ENCODE measurements at regions not wholly inside any gene's neighbourhood (a gene's known extent, or its start where the extent isn't known, plus 50 kb on each side); places are given as distances from the start of the nearest gene placed in this dataset.

DNA sequence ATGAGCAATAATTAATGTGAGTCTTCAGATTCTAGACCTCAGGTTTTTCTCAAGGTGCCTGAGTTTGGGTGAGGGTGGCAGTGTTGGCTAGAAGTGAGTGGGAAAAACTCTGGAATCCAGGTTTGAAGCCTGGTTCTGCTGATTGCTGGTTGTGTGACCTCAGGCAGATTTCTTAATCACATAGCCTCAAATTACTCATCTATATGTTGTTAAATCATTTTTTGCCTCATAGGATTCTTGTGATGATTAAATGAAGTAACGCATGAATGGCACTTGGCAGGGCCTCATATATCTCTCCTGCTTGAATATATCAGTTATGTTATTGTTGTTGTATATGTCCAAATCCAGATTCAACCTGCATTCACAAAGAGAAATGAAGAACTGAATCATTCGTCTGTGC, 60.5 kb downstream of the NR2F2 start:
- no peak for DNase-seq

DNA sequence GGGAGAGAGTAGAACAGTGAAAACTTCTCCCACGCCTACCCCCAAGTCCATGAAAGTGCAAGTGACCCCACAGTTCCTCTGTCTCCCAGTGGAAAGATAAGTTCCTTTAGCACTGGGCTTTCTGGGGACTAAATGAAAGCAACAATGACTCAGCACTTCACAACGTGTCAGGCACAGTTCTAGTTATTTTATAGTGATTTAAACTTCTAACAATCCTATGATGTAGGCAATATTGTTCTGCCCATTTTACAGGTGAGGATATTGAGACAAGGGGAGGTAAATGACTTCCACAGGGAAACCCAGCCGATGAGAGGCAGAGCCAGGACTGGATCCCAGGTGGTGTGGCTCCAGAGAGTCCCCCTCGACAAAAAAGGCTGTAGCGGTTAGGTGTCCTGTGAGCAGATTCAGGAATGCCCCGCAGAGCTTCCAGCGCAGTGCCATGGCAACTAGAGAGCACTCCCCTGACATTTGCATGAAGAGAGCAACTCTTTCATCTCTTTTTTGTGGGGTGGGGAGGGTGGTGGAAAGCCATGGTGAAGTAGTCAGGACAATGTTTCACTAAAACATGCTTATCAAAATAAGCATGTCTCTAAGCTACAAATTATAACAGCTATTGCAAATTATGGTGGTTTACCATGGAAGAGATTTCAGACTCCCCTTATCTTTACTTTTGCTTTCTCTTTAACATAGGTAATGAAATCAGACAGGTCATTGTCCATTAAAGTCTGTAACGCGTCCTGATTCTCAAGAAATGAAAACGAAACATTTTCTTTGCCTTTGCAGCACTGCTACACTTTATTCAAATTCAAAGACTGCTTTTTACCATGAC, 62.1 kb downstream of the NR2F2 start:
- DNase-seq = no peak

DNA sequence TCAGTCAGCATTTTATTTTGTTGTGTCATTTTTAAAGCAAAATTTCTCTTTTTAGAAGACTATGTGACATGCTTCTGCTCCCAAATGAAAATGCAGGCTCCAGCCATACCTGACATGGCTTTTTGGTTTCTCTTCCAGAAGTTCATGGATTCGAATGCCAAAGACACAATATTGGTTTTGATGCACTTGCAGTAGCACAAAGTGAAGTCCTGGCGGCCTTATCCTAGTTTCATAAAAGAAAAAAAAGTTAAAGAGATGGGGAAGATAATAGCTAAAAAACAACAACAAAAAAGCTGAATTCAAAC, 62.7 kb downstream of the NR2F2 start:
- DNase-seq = no peak

DNA sequence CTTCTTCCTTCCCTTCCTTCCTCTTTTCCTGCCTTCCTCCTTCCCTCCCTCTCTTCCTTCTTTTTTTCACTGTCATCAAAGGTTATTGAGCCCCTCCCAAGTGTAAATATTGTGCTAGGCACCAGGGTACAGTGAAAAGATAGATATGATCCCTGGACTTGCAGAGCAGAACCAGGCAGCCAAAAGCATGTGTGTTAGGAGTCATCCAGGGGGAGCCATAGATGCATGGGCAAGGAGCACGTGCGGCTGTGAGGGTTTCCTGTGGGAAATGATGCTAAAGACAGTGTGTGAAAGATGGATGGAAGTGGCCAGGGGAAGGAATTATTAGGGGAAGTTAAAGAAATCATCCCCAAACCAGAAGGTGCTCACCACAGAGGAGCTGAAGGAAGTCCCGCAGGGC, 65.2 kb downstream of the NR2F2 start:
- no peak for DNase-seq

DNA sequence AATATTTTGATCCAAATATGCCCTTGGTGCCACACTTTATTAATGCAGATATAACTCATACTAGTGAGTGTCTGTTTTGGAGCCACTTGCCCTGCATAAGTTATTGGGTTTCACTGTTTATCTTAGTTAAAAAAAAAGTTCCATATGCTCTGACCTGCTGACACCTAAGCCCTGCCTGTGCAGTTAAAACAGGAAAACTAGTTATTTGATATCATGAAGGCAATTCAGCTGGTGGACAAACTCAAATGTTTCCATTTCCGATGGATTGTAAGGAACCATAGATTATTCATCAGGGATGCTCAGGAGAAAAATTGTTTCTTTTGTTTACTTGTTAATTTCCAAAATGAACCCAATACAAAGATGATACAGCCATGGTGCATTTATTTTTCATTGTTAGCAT, 68.3 kb downstream of the NR2F2 start:
- no peak for DNase-seq

DNA sequence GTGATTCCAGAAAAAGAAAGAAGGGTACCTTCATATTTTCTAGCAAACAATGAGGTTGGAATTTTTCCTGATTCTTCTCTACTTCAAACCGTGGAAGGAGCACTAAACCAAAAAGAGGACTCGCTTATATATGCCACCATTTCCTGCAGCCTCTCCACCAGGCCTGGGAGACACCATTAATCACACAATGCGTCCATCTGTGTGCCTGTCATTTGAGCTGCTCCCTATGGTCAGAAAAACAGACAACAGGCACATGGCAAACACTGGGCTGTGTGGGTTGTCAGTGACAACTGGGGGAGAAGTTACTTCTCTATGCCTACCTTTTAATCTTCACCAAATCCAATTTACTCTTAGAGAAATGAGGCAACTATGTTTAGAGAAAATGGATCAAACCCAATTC, 71.9 kb downstream of the NR2F2 start:
- DNase-seq = no peak

DNA sequence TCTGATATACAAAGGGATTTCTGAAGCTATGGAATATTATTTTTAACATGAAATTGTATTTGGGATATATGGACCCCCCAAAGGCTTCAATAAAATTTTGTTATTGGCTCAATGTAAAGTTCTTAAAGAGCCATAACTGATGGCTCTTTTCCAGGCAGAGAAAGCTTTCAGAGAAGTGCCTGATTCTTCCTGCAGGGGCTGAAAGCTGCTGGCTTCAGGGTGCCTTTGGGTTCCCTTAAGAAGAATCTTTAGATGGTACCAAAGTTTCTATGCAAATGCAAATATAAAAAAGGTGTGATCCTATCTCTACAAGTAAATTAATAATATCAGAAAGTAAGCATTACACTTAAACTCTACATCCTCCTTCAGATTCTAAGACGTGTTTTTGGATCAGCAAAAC, 72.6 kb downstream of the NR2F2 start:
- DNase-seq = no peak

DNA sequence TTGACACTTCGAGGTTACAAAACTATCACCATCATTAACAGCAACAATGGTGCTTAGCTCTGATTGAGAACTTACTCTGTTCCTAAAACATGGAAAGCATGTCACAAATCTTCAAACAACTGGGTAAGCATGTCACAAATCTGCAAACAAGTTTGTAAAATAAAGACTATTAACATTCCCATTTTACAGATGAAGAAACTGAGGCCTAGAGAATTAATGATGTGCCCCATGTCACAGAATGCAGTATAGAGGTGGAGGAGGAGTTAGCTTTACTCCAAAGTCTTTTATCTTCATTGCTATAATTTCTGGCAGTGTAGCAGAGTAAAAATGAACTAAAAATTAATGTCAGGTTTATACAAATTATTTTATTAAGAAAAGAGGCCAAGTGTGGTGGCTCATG, 73.4 kb downstream of the NR2F2 start:
- no peak for DNase-seq

DNA sequence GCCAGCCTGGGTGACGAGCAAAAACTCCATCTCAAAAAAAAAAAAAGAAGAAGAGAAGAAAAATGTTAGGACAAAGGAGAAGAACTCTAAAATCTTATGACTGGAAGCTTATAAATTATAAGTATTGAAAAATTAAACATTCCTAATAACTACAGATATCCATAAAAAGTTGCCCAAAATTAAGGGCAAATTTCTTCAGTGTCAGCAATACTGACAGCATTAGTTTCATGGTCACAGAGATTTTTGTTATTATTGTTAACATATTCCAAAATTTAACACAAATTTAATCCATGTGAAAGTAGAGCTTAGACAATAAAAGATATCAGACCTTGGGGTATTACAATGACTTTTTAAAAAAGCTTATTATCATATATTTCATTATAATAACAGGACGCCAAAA, 74.1 kb downstream of the NR2F2 start:
- no peak for DNase-seq

DNA sequence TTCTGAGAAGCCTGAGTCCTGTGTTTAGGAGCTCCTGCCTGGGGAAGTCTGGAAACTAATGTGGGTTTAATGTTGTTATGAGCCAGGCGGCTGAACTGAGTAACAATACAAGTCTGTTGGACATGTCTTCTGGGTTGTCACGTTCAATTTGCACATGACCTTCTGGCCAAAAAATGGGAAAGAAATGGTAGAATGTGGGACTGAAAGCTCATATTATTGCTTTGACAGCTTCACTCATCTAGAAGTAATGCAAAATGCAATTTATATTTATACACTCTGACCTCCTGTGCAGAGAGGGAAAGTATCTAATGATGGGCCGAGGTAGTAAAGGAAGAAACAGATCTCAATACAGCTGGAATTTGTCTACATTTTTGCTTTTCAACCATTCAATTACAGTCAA, 75.8 kb downstream of the NR2F2 start:
- no peak for DNase-seq

DNA sequence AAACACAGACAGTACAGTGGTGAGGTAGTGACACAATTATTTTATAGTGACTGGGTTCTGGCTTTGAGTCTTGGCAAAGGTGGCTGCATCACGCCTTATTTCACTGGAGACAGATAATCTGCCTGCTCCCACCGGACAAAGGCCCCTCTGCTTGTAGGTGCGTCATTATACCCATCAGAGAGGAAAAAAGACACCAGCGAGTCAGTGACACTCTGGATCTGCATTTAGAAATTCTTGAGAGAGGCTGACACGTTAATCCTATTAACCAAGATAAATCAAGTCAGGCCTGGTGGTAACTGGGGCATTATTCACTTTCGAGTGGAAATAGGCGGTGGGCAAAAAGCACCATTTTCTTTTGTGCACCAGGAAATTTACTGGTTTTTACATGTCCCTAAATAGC, 76.2 kb downstream of the NR2F2 start:
- no peak for DNase-seq

DNA sequence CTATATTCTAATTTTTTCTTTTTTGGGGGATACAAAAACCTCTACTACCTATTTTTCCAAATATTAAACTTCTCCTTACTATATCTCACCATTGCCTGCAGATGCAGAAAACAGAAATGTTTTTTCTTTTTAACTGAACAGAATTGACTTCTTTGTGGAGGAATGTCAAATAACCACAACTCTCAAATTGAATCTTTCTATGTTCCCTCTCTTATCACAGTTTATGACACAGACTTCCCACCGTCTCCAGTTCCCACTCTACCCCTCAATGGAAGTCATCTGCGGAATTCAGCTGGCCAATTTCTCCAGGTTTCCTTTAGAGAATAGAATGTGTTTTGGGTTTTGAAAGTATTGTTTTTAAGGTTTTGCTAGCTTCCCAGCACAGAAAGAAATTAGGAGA, 77.0 kb downstream of the NR2F2 start:
- DNase-seq = no peak

DNA sequence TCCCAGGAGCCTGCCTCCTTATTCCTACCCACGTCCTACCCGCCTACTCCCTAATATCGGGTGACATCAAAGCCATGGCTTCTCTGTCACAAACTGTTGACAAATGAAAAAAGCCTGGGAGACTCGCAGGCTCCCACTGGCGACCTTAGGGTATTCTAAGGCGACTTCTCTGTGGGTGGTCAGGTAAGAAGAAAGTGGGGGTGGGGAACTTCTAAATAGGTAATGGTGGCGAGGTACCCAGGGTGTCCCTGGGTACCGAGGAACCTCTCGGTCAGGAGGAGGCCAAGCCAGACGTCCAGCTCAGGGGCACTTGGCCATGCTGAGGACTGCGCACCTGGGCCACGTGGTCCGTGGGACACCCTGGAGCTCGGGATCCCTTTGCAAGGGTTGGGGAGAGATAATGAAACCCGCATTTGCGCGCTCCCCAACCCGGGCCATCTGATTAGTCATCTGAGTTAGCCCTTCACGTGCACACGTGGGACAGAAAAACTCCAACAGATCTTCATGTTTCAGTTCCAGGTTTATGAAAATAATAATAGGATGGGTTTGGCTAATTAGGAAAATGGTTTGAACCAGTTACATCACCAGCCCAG, 78.2 kb downstream of the NR2F2 start:
- DNase-seq = no peak

DNA sequence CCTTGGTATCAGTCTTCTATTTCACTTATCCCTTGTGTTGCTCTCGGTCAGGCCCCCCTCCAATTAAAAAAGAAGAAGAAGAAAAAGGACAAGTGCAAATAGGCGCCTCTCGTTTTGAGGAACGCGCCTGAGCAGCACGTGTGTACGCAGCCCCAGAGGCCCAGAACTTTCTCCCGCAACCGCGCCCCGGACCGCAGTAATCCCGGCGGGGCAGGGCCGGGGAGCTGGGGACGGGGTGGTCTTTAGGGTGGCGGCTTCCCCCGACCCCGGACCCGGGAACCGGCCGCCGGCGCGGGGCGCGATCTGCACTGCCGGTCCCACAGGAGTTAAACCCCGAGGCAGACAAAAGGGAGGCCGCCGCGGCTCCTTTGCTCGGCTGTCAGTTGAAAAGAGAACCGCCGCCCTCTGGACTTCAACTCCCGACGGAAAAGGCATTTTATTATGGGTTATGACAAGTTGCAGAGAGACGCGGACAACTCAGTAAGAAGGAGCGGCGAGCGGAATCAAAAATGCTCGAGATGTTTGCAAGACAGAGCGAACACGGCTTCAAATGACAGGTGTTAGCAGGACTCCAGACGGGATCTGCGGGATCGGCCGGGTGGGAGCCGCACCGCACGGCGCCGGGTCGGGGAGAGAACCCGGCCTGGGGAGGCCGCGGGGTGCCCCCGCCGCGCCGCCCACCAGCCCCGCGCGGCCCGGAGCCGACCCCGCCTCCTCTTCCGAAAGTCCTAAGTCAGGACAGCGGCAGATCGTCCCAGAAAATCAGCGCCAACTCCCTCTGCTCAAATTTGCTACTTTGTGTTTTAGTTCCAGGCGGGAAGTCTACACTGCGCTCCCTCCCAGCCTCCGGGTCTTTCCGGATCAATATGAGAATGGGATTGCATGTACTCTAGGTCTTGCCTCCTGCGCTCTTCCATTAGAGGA, 79.0 kb downstream of the NR2F2 start:
- no peak for DNase-seq

DNA sequence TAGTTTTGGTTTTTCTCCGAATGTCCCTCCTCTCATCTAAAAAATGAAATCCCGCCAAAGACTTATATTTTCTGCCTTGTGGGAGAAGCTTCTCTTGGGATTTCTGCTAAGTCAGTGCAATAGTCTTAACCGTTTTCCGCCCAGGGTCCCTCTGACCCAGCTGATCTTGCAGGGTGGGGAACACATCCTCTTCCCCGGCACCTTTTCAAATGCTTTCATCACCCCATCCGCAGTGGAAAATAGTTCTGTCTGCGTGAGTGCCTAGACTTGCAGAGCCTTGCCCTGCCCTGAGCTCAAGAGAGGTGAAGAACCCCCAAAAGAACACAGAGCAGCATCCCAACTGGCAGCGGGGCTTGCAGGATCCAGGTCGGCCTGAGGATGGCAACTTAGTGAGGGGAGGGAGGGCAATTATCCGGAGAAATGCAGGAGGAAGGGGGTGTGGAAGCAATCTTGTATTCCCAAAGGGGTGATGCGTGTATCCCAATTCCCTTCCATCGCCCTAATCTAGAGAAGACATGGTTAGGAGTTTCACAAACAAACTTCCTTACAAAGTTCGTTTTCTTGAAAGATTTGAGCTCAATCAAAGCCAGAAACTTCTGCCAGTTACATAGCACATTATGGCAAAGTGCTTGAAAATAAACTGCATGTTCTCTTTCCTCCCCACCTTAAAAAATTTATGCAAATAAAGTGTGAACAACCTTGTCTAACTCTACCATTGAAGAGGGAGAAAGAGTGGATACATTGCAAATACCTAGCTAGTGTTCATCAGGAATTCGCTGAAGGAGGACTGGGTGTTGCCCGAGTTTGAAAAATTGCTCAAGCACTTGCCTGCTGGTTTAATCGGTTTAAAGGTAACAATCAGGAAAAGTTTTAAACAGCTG, 79.9 kb downstream of the NR2F2 start:
- no peak for DNase-seq

DNA sequence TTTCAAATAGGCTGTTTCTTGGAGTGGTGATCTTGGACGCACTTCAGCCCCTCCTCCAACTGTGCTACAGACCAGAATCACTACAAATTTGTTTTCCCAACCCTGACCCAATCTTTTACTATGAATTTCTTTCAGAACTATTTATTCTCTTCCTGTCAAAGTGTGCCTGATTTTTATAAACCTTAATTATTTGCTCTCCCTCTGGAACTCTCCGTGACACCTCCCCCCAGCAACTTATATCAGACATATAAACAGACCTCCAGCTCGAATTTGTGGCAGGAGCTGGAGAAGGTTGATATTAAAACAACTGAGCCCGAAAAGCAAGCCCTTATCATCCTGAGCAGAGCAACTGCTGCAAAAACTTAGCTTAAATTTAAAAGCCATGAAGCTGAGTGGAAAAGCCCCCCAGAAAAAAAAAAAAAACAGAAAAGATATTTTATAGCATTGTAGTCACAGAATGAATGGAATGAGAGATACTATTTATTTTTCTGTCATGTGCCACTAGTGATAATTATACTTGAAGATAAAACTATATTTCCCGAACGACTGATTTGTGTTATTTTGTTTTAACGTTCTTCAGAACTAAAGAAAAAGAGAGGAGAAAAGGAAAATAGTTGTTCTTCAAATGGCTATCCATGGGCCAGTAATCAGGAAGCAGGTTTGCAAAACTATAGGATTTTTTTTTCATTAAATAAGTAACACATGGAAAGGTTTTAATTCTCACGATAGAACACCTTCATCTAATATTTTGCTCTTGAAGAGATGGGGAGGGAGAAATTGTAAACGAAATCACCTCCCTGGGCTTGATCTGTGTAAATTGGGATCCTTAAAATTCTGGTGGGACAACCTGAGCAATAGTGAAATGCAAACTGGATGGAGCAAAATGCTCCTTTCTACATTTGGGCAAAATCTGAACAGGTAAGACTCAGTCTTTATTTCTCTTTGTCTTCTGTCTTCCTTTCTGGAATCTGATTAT, 80.8 kb downstream of the NR2F2 start:
- DNase-seq = no peak

DNA sequence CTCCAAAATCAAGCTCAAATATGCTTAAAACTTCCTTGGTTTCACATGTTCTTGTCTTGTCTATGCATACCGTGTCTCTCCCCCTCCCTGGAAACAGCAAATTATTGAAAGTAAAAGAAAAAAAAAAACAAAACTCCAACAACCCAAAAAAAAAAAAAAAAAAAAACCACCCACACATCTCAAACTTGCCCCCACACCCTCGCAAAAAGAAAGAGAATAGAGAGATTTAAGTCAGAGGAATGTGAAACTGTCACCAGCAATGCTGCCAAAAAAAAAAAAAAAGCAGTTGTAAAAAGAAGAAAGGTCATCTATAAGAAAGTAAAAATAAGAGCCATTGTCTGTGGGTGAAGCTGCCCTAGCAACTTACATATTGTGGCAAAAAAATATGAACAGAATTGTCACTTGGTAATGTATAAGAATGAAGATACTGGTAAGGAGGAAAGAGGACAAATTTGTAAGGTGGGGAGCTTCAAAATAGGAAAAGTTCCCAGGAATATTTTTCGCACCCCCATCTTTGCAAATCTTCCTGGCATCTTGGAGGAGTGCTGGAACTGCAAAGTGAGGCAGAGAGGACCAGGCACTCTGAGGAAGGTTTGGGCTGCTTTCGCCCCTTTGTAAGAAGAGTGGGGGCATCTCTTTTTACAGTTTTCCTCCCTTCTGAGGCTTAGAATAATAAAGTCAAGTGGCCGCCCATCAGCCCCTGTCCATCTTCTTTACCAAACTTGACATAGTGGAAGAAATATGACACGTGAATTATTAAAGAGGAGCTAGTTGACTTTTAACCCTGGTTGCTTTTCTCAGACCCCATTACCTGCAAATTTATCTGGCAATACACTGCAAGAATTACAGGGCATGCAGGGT, 81.8 kb downstream of the NR2F2 start:
- no peak for DNase-seq

DNA sequence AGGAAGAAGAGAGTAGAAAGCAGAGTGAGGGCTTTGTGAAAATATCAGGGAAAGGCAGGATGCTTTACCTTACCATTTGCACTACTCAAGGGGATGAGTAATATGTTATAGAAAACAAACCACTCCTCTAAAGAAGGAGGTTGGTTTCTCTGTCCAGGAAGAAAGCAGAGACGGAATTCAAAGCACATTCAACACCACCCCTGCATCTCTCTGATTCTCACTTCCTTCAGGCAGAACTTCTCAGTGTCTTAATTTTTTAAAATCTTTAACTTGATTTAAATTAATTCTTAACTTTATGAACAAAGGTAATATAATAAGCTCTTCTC, 82.4 kb downstream of the NR2F2 start:
- DNase-seq = no peak

DNA sequence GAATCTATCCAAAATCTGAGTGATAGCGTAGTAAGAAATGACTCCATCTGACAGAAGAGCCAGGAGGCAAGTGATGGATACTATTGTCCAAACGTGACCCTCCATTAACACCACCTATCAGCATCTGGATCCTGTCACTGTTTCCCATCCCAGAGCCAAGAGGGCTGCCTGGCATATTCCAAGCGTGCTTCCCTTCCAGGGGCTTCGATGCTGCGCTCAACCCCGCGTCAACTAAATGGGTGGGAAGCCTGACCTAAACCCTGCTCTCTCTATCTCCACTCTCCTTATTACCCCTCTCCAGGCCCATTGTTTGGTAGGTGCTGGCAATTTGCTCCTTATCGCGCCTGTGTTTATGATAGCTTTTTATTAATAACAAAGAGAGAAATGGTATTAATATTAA, 83.2 kb downstream of the NR2F2 start:
- DNase-seq = no peak

DNA sequence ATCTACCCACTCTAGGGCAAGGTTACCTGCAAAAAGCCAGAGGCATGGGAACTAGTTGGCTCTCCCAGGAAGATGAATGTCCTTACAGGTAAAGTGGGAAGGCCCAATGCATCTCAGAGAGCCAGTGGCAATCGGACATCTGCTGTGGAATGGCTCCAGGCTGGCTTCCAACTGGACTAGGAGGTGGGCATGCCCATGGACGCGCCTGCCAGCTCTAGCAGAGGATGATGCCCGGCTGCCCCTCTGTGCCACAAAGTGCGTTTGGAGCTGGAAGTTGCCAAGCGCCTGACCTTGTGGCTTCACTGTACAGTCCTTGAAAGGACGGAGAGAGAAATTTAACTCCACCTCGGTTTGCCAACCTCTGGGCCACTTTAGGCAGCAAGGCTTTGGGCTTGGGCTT, 84.4 kb downstream of the NR2F2 start:
- DNase-seq = no peak

Data from NCI-H1048 (cell line).